Peyer's patch (tissue), 4 donors: ENCODE measurements at regions not wholly inside any gene's neighbourhood (a gene's known extent, or its start where the extent isn't known, plus 50 kb on each side); places are given as distances from the start of the nearest gene placed in this dataset.
"Not testable (repeated sequence)": the region's sequence is repeated elsewhere in the genome, so short reads cannot be mapped to it uniquely, and the experiment has no call there.

Experiments used
- DNase-seq, 3 donors: peaks; one replicate each; pipeline ENCODE4 v3.0.0-alpha.2; 2017 to 2019
- H3K27ac ChIP-seq, 4 donors: fragments of 200-600 bp; sonication (generic); one replicate each; pipeline ENCODE4 v1.5.1; 2016 to 2019
- H3K27me3 ChIP-seq, 2 donors: fragments of 200-600 bp; sonication (generic); one replicate each; pipeline ENCODE4 v1.5.1; 2019
- H3K36me3 ChIP-seq, 3 donors: fragments of 200-600 bp; sonication (generic); one replicate each; pipeline ENCODE4 v1.5.1; 2016 to 2019
- H3K4me1 ChIP-seq, 4 donors: fragments of 200-600 bp; sonication (generic); one replicate each; pipeline ENCODE4 v1.5.1; 2016 to 2019
- H3K4me3 ChIP-seq, 4 donors: fragments of 200-600 bp; sonication (generic); 1 replicate in 3 of 4; 2 replicates in 1 of 4; pipeline ENCODE4 v1.5.1; 2016 to 2019; ENCODE audit warnings: mild to moderate bottlenecking in 1 of 4
- H3K9me3 ChIP-seq, 4 donors: fragments of 200-600 bp; sonication (generic); one replicate each; pipeline ENCODE4 v1.5.1; 2016 to 2019; ENCODE audit warnings: mild to moderate bottlenecking in 1 of 4
- POLR2A ChIP-seq, 2 donors: fragments of 450-650 bp; IDR thresholded peaks; one replicate each; pipeline ENCODE4 v1.5.1; 2017; ENCODE audit warnings: antibody characterized with exemption in 2 of 2, mild to moderate bottlenecking in 2 of 2, moderate library complexity in 2 of 2
- TF ChIP-seq, protein P1 (sequence below), 6 experiments: fragments of 450-650 bp in 4 of 6; fragments of 200-600 bp in 2 of 6; sonication (generic) in 1 of 6; IDR thresholded peaks; one replicate each; pipeline ENCODE4 v1.5.1; 2017 to 2019; ENCODE audit warnings: antibody characterized with exemption in 6 of 6, mild to moderate bottlenecking in 3 of 6, moderate library complexity in 1 of 6

DNA sequence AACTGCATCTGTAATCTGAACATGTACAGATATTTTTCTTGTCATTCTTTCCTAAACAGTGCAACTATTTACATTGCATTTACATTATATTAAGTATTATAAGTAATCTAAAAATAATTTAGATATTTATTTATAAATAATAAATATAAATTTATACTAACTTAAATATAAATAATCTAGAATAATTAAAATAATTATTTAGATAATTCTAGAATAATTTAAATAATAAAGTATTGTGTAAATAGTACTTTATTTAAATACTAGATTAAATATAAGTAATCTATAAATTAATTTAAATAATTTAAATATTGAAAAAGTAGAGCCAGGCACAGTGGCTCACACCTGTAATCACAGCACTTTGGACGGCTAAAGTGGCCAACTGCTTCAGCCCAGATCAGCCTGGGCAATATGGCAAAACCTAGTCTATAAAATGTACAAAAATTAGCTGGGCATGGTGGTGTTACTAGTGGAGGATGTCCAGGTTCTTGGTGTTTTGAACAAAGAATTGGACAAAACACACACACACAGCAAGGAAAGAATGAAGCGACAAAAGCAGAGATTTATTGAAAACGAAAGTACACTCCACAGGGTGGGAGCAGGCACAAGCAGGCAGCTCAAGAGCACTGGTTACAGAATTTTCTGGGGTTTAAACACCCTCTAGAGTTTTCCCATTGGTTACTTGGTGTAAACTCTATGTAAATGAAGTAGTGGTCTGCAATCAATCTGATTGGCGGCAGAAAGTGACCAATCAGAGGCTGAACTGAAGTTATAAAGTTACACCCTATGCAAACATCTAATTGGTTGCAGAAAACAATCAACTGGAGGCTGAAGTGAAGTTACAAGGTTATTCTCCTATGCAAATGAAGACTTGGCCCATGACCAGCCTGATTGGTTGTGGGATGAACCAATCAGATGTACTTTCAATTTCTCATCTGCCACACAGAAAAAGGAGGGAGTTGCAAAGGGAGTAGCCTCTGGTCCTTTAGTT is 100.2 kb upstream of the SP4 start:
- Histone ChIP-seq H3K27ac (no peak overlapping the region), H3K9me3 (no peaks in the 10 kb centered on the region), H3K27me3 (no peaks in the 10 kb centered on the region), H3K36me3 (no peaks in the 10 kb centered on the region), H3K4me1 (no peaks in the 10 kb centered on the region), H3K4me3 (no peak overlapping the region)
- TF ChIP-seq, protein P1, sequence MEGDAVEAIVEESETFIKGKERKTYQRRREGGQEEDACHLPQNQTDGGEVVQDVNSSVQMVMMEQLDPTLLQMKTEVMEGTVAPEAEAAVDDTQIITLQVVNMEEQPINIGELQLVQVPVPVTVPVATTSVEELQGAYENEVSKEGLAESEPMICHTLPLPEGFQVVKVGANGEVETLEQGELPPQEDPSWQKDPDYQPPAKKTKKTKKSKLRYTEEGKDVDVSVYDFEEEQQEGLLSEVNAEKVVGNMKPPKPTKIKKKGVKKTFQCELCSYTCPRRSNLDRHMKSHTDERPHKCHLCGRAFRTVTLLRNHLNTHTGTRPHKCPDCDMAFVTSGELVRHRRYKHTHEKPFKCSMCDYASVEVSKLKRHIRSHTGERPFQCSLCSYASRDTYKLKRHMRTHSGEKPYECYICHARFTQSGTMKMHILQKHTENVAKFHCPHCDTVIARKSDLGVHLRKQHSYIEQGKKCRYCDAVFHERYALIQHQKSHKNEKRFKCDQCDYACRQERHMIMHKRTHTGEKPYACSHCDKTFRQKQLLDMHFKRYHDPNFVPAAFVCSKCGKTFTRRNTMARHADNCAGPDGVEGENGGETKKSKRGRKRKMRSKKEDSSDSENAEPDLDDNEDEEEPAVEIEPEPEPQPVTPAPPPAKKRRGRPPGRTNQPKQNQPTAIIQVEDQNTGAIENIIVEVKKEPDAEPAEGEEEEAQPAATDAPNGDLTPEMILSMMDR (IDR thresholded peaks at IDR 0.05): no peak
- TF ChIP-seq POLR2A (IDR thresholded peaks at IDR 0.05): no peak
- DNase-seq: no peak

DNA sequence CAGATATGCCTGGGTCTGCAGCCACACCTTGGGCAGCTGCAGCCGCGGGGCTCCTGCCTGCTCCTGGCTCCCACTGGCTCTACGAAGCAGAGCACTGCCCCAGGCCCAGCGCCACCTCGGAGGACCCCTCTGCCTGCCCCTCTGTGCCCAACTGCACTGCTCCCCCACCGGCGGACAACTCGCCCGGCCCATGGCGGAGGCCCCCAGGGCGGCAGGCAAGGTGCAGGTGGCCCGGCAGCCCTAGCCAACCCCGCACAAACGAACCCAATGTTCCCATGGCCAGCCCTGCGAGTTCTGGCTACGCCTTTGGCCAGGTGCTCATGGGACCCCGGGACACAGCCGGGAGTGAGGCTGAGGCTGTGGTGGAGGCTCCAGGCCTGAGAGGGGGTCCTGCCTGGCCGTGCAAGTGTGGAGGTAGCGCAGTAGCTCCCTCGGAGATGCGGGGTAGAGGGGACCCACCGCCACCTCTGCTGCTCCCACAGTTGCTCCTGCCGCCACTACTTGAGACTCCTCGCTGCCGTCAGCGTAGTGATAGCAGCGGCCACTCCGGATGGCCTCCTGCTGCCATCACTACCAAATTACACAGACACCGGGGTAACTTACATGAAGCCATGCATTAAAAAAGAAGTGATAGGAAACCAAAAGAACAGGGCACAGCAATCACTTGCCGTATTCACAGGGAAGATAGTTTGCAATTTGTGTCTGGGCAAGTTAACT is 97.3 kb upstream of the SP4 start:
- Histone ChIP-seq H3K27ac (no peak overlapping the region), H3K9me3 (no peaks in the 10 kb centered on the region), H3K27me3 (no peaks in the 10 kb centered on the region), H3K36me3 (no peaks in the 10 kb centered on the region), H3K4me1 (no peaks in the 10 kb centered on the region), H3K4me3 (no peak overlapping the region)
- no peak for TF ChIP-seq POLR2A (IDR thresholded peaks at IDR 0.05)
- TF ChIP-seq, protein P1 (IDR thresholded peaks at IDR 0.05): no peak
- DNase-seq: no peak

DNA sequence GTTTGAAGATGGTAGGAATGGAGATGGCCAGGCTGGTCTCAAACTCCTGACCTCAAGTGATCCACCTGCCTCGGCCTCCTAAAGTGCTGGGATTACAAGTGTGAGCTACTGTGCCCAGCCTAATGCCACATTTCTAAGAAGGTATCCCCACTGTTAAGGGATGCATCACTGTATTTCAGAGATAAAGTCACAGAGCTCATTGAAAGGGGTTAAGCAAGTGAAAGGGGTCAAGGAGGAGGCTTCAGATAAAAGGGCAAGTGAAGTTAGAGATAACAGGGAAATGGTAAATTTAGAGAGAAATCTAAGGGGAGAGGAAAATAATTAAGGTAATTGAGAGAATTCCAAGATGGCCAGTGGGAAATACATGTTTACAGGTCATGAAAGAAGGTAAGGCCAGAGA is 93.0 kb upstream of the SP4 start:
- Histone ChIP-seq H3K27me3 (no peaks in the 10 kb centered on the region), H3K36me3 (no peaks in the 10 kb centered on the region), H3K4me3 (no peak overlapping the region), H3K27ac (no peak overlapping the region), H3K4me1 (no peaks in the 10 kb centered on the region), H3K9me3 (no peaks in the 10 kb centered on the region)
- no peak for DNase-seq
- TF ChIP-seq, protein P1 (IDR thresholded peaks at IDR 0.05): no peak
- no peak for TF ChIP-seq POLR2A (IDR thresholded peaks at IDR 0.05)

DNA sequence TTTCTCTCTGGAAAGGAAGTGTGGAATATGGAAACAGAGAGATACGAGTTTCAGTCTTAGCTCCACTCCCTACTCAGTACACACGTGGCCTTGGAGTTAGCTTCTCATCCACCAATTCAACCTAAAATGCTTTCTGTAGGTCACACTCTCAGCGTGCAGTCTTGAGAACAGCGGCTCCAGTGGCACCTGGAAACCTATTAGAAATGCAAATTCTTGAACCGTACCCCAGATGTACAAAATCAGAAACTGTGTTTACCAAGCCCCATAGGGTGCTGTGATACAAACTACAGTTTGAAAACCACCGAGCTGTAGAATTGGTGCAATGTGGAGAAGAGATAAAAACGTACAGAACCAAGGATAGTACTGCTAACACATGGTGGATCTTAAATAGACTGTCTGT is 91.1 kb upstream of the SP4 start:
- no peak for DNase-seq
- Histone ChIP-seq H3K9me3 (no peaks in the 10 kb centered on the region), H3K27me3 (no peaks in the 10 kb centered on the region), H3K27ac (no peak overlapping the region), H3K4me1 (no peaks in the 10 kb centered on the region), H3K36me3 (no peaks in the 10 kb centered on the region), H3K4me3 (no peak overlapping the region)
- TF ChIP-seq, protein P1 (IDR thresholded peaks at IDR 0.05): no peak
- no peak for TF ChIP-seq POLR2A (IDR thresholded peaks at IDR 0.05)

- no peak for DNase-seq
- Histone ChIP-seq H3K27me3 (no peaks in the 10 kb centered on the region), H3K4me3 (no peak overlapping the region), H3K4me1 (no peaks in the 10 kb centered on the region), H3K36me3 (no peaks in the 10 kb centered on the region), H3K9me3 (no peaks in the 10 kb centered on the region), H3K27ac (peak overlapping the region in 3 of 4 donors; percentile 1 to 64 (median 48))
- TF ChIP-seq POLR2A (IDR thresholded peaks at IDR 0.05): no peak
- TF ChIP-seq, protein P1 (IDR thresholded peaks at IDR 0.05): no peak
Measured at GRCh38 chr7:21338728-21339164, 89.1 kb upstream of the SP4 start.

DNA sequence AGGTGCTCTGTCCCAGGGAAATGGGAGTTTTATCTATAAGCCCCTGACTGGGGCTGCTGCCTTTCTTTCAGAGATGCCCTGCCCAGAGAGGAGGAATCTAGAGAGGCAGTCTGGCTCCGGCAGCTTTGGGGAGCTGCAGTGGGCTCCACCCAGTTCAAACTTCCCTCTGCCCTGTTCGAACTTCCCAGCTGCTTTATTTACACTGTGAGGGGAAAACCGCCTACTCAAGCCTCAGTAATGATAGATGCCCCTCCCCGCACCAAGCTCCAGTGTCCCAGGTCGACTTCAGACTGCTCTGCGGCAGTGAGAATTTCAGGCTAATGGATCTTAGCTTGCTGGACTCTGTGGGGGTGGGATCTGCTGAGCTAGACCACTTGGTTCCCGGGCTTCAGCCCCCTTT is 83.0 kb upstream of the SP4 start:
- not testable (repeated sequence) for DNase-seq, H3K4me3 ChIP-seq, H3K9me3 ChIP-seq, H3K27me3 ChIP-seq, H3K4me1 ChIP-seq, H3K27ac ChIP-seq, H3K36me3 ChIP-seq
